ENCODE measurements at regions not wholly inside any gene's neighbourhood (a gene's known extent, or its start where the extent isn't known, plus 50 kb on each side); places are given as distances from the start of the nearest gene placed in this dataset.
"Not testable (repeated sequence)": the region's sequence is repeated elsewhere in the genome, so short reads cannot be mapped to it uniquely, and the experiment has no call there.

DNA sequence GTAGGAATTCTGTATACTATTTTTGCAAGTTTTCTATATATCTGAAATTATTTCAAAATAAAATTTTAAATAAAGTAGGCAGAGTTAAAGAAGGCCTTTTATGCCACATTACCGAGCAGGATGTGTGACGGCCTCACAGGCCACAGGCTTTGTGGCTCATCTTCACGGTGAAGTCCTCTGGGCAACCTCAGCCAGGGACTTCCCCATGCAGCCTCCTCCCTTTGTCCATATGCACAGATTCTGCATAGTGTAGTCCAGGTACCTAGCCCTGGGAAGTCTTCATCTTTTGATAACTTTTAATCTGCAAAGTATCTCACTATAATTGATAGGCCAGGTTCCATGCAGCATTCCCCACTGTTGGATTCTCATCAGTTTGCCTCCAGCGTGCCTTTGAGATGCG is 62.8 kb downstream of the ARHGAP11B start:
- H3K9me3 ChIP-seq; H3K4me1 ChIP-seq; in situ Hi-C loops (cut with MboI; ENCODE audit: low sequenced_read_pairs); H3K27me3 ChIP-seq (ENCODE audit: low read depth); DNase-seq (ENCODE audit: low spot score in 2 of 2); H3K4me3 ChIP-seq; H3K36me3 ChIP-seq (replicated peaks): not testable (repeated sequence)

DNA sequence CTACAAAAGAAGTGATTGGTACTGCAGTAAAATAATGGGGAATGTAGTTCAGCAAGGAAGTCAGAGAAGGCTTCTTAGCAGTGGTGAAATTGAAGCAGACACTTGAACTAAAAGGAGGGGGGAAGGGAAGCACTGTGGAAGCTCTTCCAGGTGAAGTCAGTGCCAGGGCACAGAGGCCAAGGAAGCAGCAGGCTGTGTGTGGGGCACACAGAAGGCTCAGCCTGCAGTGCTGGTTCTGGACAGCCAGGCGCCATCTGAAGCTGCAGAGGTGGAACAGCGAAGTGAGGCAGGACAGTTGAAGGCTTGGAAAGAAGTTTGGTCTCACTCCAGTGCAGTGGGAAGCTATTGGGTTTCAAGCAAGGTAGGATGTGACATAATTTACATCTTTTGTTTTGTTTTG is 64.2 kb downstream of the ARHGAP11B start:
- DNase-seq (ENCODE audit: low spot score in 2 of 2); H3K4me3 ChIP-seq; H3K9me3 ChIP-seq; H3K36me3 ChIP-seq (replicated peaks); H3K4me1 ChIP-seq; in situ Hi-C loops (cut with MboI; ENCODE audit: low sequenced_read_pairs); H3K27me3 ChIP-seq (ENCODE audit: low read depth): not testable (repeated sequence)

DNA sequence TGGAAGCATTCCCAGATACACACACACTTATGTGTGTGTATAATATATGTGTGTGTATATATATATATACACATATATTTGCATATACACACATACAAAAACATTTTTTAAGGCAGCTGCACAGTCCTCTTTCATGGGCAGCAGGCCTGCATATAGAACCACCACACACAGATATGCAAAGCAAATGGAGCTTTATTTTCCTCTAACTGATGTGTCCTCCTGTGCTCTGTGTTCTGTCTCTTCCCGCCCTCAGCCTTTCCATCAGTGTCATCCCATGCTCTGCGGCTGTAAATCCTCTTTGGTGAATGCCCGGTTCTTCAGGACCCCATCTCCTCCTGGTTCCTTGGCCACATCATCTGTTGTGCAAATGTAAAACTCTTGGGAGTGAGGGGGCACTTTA is 69.9 kb downstream of the ARHGAP11B start:
- H3K27me3 ChIP-seq (ENCODE audit: low read depth); DNase-seq (ENCODE audit: low spot score in 2 of 2); H3K9me3 ChIP-seq; H3K4me1 ChIP-seq; in situ Hi-C loops (cut with MboI; ENCODE audit: low sequenced_read_pairs); H3K4me3 ChIP-seq; H3K36me3 ChIP-seq (replicated peaks): not testable (repeated sequence)

DNA sequence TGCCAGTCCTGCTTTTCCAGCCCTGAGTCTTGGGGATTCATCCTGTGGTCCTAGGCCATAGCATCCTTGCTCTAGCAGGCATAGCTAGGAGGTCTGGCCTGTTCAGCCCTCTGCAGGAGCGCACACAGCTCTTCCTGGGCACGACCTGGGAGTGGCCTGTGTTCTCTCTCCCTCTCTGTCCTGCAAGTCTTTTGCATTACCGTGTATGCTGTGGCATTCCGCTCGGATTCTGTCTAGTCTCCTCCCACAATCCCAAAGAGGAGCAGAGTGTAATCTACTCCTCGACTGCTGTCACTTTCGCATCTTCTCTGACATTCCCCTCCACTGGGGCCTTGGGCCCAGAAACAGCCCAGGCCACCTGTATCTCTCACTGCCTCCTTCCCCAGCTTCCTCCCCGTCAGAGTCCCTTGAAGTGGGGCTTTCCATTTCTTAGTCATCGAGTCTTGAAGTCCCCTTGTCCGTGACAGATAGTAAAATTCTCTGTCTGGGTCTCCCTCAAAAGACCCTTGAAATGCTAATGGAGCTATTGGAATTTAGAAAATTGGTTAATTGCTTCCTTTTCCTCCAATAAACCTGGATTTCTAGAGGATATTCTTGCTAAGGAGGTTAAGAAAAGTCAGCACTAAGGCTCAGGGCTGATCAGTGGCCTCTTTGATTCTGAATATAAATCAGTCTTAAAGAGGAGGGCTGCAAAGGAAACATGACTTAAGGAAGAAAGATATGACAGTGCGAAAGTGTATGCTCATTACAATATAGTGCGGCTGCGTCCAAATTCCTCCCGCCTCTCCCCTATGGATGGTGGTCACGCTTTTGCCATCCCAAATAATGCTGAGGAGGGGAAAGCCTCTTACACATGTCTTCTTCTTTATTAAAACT is 70.7 kb downstream of the ARHGAP11B start:
- H3K36me3 ChIP-seq (replicated peaks); H3K4me3 ChIP-seq; H3K9me3 ChIP-seq; in situ Hi-C loops (cut with MboI; ENCODE audit: low sequenced_read_pairs); H3K4me1 ChIP-seq; H3K27me3 ChIP-seq (ENCODE audit: low read depth): not testable (repeated sequence)
- peak in 1 of 2 experiments; percentile 15 for DNase-seq (ENCODE audit: low spot score in 2 of 2)

DNA sequence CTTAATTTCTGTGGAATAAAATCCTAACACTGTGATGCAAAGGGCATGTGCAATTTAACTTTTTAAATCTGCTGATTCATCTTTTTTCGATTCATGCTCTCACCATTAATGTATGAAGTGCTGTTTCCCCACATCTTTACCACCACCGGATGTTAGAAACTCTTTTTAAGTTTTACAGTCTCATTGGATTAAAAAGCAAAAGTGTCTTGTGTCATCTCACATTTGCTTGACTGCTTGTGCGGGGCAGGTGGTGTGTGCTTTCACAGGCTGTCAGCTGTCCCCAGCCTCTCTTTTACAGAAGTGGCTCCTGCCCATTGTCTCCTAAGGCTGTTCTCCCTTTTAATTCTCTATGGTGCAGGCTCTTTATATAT is 71.4 kb downstream of the ARHGAP11B start:
- H3K4me3 ChIP-seq; H3K4me1 ChIP-seq; H3K9me3 ChIP-seq; H3K36me3 ChIP-seq (replicated peaks); DNase-seq (ENCODE audit: low spot score in 2 of 2); H3K27me3 ChIP-seq (ENCODE audit: low read depth); in situ Hi-C loops (cut with MboI; ENCODE audit: low sequenced_read_pairs): not testable (repeated sequence)

DNA sequence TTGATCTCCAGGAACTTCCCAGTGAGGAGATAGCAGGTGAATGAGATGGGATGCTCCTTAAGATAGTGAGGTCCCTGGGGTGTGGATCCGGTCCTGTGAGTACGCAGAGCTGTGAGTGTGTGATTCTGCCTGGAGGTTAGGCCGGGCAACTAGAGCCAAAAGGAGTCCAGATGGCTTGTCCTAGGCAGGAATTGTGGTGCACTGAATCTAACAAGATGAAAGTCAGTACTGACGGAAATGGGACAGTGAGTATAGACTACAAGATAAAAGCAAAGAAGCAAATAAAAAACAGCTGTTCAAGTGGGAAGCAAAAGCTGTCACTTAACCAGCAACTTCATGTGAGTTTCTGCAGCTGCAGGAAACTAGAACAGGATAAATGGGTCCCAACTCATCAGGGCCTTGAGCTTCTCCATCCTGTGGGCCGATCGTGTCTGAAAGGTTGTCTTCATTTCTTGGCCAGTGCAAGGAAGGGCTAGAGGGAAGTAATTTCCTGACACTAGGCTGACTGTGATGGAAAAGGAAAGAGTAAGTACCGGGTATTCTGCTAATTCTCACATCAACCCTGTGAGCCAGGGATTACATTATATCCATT is 74.2 kb downstream of the ARHGAP11B start:
- DNase-seq (ENCODE audit: low spot score in 2 of 2); H3K36me3 ChIP-seq (replicated peaks); H3K9me3 ChIP-seq; H3K4me3 ChIP-seq; H3K4me1 ChIP-seq; H3K27me3 ChIP-seq (ENCODE audit: low read depth); in situ Hi-C loops (cut with MboI; ENCODE audit: low sequenced_read_pairs): not testable (repeated sequence)

DNA sequence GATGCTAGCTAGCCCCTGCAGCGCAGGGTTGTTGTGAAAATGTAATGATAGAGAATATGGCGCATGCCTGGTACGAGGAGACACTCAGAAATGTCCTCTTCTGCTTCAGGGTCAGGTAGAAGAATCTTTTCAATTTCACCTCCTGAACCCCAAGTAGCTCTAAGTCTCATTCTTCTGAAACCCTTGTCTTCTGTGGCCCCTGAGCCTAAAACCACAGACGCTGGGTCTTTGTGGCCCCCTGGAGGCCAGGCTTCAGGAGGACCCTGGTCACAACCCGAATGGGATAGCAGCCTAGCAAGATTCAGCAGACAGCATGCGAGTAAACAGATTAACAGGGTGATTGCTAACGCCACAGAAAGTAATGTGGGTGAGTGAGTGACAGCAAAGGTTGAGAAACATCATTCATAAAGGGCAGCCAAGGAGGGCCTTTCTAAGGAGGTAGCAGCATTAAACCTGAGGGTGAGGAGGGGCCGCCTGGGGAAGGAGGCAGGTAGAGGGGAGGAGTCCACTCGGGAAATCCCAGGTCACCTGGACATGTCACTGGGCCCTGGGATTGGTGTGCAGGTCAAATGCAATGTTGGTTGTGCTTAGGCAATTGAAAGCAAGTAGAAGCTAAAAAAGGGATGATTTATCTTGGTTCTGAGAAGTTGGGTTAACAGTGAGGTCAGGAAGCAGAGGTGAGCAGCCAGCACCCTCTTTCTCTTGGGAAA is 82.2 kb downstream of the ARHGAP11B start:
- H3K4me3 ChIP-seq; DNase-seq (ENCODE audit: low spot score in 2 of 2); H3K36me3 ChIP-seq (replicated peaks); H3K27me3 ChIP-seq (ENCODE audit: low read depth); in situ Hi-C loops (cut with MboI; ENCODE audit: low sequenced_read_pairs); H3K4me1 ChIP-seq; H3K9me3 ChIP-seq: not testable (repeated sequence)

DNA sequence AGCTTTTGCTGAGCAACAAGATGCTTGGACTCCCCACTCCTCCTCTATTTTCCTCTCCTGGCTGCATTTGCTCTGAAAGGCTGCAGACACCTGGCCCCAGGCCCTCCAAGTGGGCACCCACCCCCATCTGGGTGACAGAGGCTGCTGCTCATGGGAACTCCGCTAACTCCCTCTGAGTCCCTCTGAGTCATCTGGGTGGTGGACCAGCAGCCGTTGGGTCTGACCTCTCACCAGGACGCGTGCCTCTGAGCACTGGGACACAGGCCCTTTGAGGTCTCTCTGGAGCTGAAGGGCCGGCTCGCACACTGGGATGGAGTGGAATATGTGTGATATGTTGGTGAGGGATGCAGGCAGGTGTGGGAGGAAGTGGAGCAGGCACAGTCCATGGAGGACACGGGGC is 82.9 kb downstream of the ARHGAP11B start:
- H3K4me1 ChIP-seq; DNase-seq (ENCODE audit: low spot score in 2 of 2); H3K9me3 ChIP-seq; H3K27me3 ChIP-seq (ENCODE audit: low read depth); in situ Hi-C loops (cut with MboI; ENCODE audit: low sequenced_read_pairs); H3K36me3 ChIP-seq (replicated peaks); H3K4me3 ChIP-seq: not testable (repeated sequence)

DNA sequence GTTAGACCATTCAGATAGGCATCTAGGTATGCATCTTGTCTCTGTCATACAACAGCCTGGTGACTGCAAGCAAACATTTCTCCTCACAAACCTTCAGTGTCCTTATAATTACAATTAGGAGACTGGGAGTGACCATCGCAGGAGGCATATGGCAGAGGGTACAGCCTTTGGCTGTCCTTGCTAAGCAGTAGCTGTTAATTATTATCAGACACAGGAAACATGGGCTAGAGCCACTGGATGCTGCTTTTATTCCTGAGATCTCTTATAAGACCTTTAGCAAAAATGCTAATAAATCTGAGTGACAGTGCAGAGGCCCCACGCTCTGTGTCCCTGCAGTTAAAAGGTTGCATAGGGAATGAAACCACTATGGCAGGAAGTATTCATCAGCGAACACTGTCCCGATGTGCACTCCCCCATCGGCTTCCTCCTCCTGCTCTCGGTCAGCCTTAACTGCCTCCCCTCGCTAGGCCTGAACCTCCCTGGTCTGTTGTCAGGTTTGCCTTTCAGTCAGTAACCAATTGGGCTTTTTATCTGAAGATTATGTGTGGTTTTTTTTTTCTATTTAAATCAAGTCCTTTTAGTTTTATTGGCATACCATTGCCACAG is 92.2 kb downstream of the ARHGAP11B start:
- H3K27me3 ChIP-seq (ENCODE audit: low read depth); H3K9me3 ChIP-seq; H3K4me1 ChIP-seq; DNase-seq (ENCODE audit: low spot score in 2 of 2); in situ Hi-C loops (cut with MboI; ENCODE audit: low sequenced_read_pairs); H3K4me3 ChIP-seq: not testable (repeated sequence)
- peaks cover 17% of the 10 kb centered on the region for H3K36me3 ChIP-seq (replicated peaks)

DNA sequence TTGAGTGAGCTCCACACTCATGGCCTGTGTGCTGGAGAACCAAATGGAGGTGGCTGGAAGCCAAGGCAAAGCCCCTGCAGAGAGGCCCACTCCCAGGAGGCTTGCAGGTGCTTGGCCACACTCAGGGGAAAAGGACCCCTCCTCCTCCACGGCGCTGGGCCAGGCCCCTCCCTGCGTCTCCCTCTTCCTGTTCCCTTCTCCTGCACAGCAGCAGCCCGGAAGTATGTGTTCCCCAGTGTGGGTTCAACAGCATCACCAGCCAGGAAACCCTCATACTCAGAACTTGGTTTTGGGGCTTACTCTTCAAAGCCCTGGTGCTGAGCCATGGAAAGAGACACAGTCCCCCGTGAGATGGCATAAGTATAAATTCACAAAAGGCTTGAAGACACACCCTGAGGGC is 93.4 kb downstream of the ARHGAP11B start:
- H3K27me3 ChIP-seq (ENCODE audit: low read depth); H3K9me3 ChIP-seq; DNase-seq (ENCODE audit: low spot score in 2 of 2); in situ Hi-C loops (cut with MboI; ENCODE audit: low sequenced_read_pairs); H3K4me3 ChIP-seq; H3K4me1 ChIP-seq: not testable (repeated sequence)
- peaks cover 19% of the 10 kb centered on the region for H3K36me3 ChIP-seq (replicated peaks)

DNA sequence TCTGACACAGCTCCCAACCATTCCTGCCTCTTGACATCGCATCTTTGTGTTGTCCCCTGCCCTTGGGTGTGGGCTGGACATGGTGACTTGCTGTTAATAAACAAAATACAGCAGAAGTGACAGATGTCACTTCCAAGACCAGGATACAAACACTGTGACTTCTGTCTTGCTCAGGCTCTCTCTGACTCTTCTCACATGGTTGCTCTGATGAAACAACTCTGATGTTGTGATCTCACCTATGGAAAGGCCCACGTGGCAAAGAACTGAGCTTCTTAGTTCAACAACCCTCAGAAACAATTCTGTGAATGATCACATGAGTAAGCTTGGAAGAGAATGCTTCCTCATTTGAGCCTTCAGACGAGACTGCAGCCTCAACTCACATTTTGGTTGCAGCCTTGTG is 94.9 kb downstream of the ARHGAP11B start:
- DNase-seq (ENCODE audit: low spot score in 2 of 2); in situ Hi-C loops (cut with MboI; ENCODE audit: low sequenced_read_pairs); H3K9me3 ChIP-seq; H3K27me3 ChIP-seq (ENCODE audit: low read depth); H3K4me3 ChIP-seq; H3K4me1 ChIP-seq: not testable (repeated sequence)
- H3K36me3 ChIP-seq (replicated peaks), result peaks cover 22% of the 10 kb centered on the region

DNA sequence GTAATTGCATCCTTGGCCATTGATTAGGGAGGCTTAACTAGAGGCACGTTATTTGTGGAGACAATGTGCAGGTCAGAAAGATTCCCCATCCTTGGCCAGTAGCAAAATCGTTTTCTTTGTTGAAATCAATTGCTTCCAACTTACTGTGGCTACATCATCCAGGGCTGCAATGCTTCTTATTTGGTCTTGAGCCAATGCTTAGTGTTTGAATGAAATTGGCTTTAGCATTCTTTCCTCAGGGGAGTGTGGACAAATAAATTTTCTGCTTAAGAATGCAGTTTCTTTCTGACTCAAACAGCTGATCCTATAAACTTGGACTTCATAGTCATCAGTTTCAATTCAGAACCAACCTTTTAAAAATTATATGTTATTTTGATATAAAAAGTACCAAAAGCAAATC is 95.6 kb downstream of the ARHGAP11B start:
- H3K27me3 ChIP-seq (ENCODE audit: low read depth); H3K9me3 ChIP-seq; in situ Hi-C loops (cut with MboI; ENCODE audit: low sequenced_read_pairs); DNase-seq (ENCODE audit: low spot score in 2 of 2); H3K4me3 ChIP-seq; H3K4me1 ChIP-seq: not testable (repeated sequence)
- H3K36me3 ChIP-seq (replicated peaks), result peaks cover 26% of the 10 kb centered on the region

DNA sequence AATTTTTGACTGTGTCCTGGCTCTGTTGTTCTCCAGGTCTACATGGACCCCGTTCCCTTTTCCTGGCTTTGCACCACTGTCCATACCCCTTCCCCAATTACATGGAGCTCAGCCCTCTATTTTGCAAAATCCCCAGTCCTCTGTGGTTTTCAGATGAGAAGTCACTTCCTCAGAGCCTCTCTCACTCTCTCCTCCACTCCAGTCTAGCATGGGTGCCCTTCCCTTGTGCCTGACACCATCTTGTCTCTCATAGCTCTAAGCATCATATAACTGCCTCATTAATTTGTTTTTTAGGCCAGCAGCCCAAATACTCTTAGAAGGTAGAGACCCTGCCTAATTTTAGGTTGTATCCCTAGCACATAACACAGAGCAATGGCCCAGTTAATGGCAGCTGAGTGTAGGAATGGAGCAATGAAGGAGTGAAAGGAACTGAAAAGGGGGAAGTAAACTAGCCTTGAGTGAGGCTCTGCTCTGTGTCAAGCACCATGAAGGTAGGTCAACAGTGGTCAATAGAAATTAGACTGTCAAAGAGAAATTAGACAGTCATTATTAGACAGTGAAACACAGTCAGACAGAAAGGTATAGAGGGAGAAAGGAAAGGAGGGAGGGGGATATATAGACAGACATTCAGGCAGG is 97.7 kb downstream of the ARHGAP11B start:
- H3K4me1 ChIP-seq; in situ Hi-C loops (cut with MboI; ENCODE audit: low sequenced_read_pairs); H3K9me3 ChIP-seq; DNase-seq (ENCODE audit: low spot score in 2 of 2); H3K27me3 ChIP-seq (ENCODE audit: low read depth); H3K4me3 ChIP-seq: not testable (repeated sequence)
- peaks cover 26% of the 10 kb centered on the region for H3K36me3 ChIP-seq (replicated peaks)

All from HAP-1 (cell line).